ENCODE measurements at regions not wholly inside any gene's neighbourhood (a gene's known extent, or its start where the extent isn't known, plus 50 kb on each side); places are given as distances from the start of the nearest gene placed in this dataset.

DNA sequence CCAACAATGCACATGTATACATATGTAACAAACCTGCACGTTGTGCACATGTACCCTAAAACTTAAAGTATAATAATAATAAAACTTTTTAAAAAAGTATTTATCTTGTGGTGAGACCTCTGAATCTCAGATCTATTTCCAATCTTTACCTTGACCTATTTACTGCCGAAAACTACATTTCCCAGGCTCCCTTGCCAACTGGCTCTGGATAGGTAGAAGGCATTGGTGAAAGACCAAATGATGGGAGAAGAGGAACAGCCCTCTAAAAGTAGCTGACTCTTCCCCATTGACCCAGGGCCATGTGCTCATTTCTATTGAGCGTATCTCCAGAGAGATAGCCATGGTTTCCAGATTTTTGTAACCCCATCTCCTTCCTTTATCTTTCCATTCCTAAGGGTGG lies 247.4 kb downstream of the GPAM start:
- Histone ChIP-seq H3K27ac (ENCODE audit: insufficient read depth, low read depth, low read length) (no peak overlapping the region), H3K4me1 (ENCODE audit: control insufficient read depth, extremely low read depth, insufficient read depth, low read length) (no peaks in the 10 kb centered on the region), H3K9me1 (replicated peaks; ENCODE audit: control insufficient read depth, extremely low read depth, insufficient read depth, low read length) (no peaks in the 10 kb centered on the region), H4K20me1 (replicated peaks; ENCODE audit: control insufficient read depth, extremely low read depth, insufficient read depth, low read length) (no peaks in the 10 kb centered on the region), H3K27me3 (ENCODE audit: control insufficient read depth in 2 of 2, insufficient read depth in 2 of 2, low read length in 2 of 2) (no peaks in the 10 kb centered on the region), H3K9ac (replicated peaks; ENCODE audit: extremely low read depth, insufficient read depth, low read length) (no peak overlapping the region), H2AFZ (ENCODE audit: low read depth, low read length) (no peak overlapping the region), H3K4me2 (ENCODE audit: insufficient read depth, low read length) (no peak overlapping the region), H3K4me3 (replicated peaks in 1 of 3; ENCODE audit: insufficient read depth in 1 of 3, low read depth in 1 of 3, low read length in 3 of 3) (no peak overlapping the region), H3K36me3 (ENCODE audit: control insufficient read depth in 2 of 2, extremely low read depth in 1 of 2, insufficient read depth in 2 of 2, low read length in 2 of 2) (no peaks in the 10 kb centered on the region), H3K9me3 (replicated peaks; ENCODE audit: control insufficient read depth, insufficient read depth, low read length) (peaks cover 6% of the 10 kb centered on the region), H3K79me2 (ENCODE audit: control insufficient read depth, insufficient read depth, low read length) (no peaks in the 10 kb centered on the region)
- no TSS peak for BruUV-seq (replicated peaks)
- TF ChIP-seq MYC (IDR thresholded peaks at IDR 0.05; ENCODE audit: low read depth, low read length): no peak
- TF ChIP-seq MAX (IDR thresholded peaks at IDR 0.05; ENCODE audit: insufficient read depth, insufficient read length): no peak
- no peak for TF ChIP-seq FOS (IDR thresholded peaks at IDR 0.05; ENCODE audit: borderline replicate concordance, insufficient read depth, low read length)
- TF ChIP-seq JUN (IDR thresholded peaks at IDR 0.05; ENCODE audit: borderline replicate concordance, insufficient read depth, insufficient read length, low read depth): no peak
- dilution Hi-C loops (cut with MboI; ENCODE audit: extremely low pct_ligation_motif_present, low sequenced_read_pairs) (no loop called here), intact Hi-C loops (cut with micrococcal nuclease) (no loop called here)
- POLR2A ChIA-PET: no interaction called here
- CTCF ChIA-PET: interaction anchor here (0.7 kb wide), 1 partner anchor 14 kb away, joined by 3 read pairs; no protein-coding TSS in a partner anchor
- DNase-seq (ENCODE audit: low read depth, low spot score): no peak
- FAIRE-seq: no peak

DNA sequence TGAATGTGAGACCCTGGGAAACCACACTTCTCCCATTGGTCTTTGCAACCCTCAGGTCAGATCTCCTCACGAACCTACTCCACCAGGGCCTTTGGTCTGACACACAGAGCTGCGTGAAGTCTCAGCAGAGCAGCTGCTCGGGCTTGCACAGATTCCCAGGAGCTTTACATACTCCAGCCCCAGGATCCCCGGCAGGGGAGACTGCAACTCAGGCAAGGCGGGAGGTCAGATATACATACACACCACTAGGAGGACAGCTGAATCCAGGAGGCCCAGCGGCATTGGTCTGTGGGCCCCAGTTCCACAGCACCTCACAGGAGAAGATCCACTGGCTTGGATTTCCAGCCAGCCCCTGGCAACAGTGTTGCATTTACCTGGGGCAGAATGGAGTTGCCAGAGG lies 239.2 kb downstream of the GPAM start:
- H3K4me2 ChIP-seq (ENCODE audit: insufficient read depth, low read length): no peak overlapping the region
- POLR2A ChIA-PET: no interaction called here

More for the DNA sequence above, 239.2 kb downstream of the GPAM start:
- Histone ChIP-seq H3K4me1 (ENCODE audit: control insufficient read depth, extremely low read depth, insufficient read depth, low read length) (no peaks in the 10 kb centered on the region), H3K9me1 (replicated peaks; ENCODE audit: control insufficient read depth, extremely low read depth, insufficient read depth, low read length) (no peaks in the 10 kb centered on the region), H3K36me3 (ENCODE audit: control insufficient read depth in 2 of 2, extremely low read depth in 1 of 2, insufficient read depth in 2 of 2, low read length in 2 of 2) (no peaks in the 10 kb centered on the region), H3K4me3 (replicated peaks in 1 of 3; ENCODE audit: insufficient read depth in 1 of 3, low read depth in 1 of 3, low read length in 3 of 3) (no peak overlapping the region), H3K9me3 (replicated peaks; ENCODE audit: control insufficient read depth, insufficient read depth, low read length) (peaks cover 2% of the 10 kb centered on the region), H4K20me1 (replicated peaks; ENCODE audit: control insufficient read depth, extremely low read depth, insufficient read depth, low read length) (no peaks in the 10 kb centered on the region), H3K79me2 (ENCODE audit: control insufficient read depth, insufficient read depth, low read length) (no peaks in the 10 kb centered on the region), H3K27me3 (ENCODE audit: control insufficient read depth in 2 of 2, insufficient read depth in 2 of 2, low read length in 2 of 2) (no peaks in the 10 kb centered on the region), H2AFZ (ENCODE audit: low read depth, low read length) (no peak overlapping the region), H3K9ac (replicated peaks; ENCODE audit: extremely low read depth, insufficient read depth, low read length) (no peak overlapping the region), H3K27ac (ENCODE audit: insufficient read depth, low read depth, low read length) (no peak overlapping the region)
- CTCF ChIA-PET: no interaction called here
- BruUV-seq (replicated peaks): no TSS peak
- intact Hi-C loops (cut with micrococcal nuclease) (no loop called here), dilution Hi-C loops (cut with MboI; ENCODE audit: extremely low pct_ligation_motif_present, low sequenced_read_pairs) (no loop called here)
- no peak for TF ChIP-seq GATA2 (IDR thresholded peaks at IDR 0.05; ENCODE audit: insufficient read depth, insufficient read length, low read depth, low read length)
- no peak for TF ChIP-seq EZH2 (IDR thresholded peaks at IDR 0.05; ENCODE audit: borderline replicate concordance, low read depth, low read length, severe bottlenecking)
- TF ChIP-seq JUN (IDR thresholded peaks at IDR 0.05; ENCODE audit: borderline replicate concordance, insufficient read depth, insufficient read length, low read depth): no peak
- TF ChIP-seq MAX (IDR thresholded peaks at IDR 0.05; ENCODE audit: insufficient read depth, insufficient read length): no peak
- TF ChIP-seq FOS (IDR thresholded peaks at IDR 0.05; ENCODE audit: borderline replicate concordance, insufficient read depth, low read length): no peak
- no peak for TF ChIP-seq CTCF (IDR thresholded peaks at IDR 0.05; ENCODE audit: extremely low read depth in 1 of 2, insufficient read depth in 1 of 2, low read depth in 1 of 2, low read length in 2 of 2)
- TF ChIP-seq POLR2AphosphoS5 (IDR thresholded peaks at IDR 0.05; ENCODE audit: insufficient read depth, low read depth, low read length): no peak
- no peak for TF ChIP-seq MYC (IDR thresholded peaks at IDR 0.05; ENCODE audit: low read depth, low read length)
- no peak for TF ChIP-seq POLR2A (IDR thresholded peaks at IDR 0.05; ENCODE audit: low read depth, low read length)
- FAIRE-seq (no peak), DNase-seq (ENCODE audit: low read depth, low spot score) (no peak)

All from endothelial cell of umbilical vein (primary cell).